ENCODE measurements at regions not wholly inside any gene's neighbourhood (a gene's known extent, or its start where the extent isn't known, plus 50 kb on each side); places are given as distances from the start of the nearest gene placed in this dataset.

DNA sequence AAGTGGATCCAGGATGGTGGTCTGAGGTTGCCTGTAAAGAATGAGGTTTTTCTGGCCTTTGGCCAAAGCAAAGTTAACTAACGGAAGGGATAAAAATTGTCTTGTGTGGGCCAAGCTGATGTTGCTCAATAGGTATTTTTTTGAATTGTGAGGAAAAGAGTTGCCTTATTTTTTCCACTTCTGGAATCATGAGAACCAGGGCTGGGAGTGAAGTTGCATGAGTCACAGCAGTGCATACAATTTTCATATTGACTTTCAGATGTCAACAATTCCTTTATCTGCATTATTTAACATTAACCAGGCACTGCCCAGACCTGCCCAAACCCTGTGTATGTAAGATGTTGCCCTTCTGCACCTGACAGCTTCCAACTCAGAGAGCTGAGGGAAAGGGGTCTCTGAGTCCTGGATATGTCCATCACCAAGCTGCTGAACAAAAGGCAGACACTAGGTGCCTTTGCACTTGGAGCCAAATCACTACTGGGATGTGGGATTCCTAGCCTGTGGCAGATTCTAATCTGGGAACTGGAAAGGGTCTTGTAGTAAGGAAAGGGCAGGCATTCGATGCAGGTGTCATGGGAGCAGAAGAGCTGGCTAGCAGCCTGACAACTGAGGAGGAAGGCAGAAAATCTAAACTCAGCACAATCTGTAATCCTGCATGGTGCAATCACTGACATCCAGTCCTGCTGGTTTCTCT lies 52.3 kb upstream of the SLC35B4 start:
- no peak for TF ChIP-seq CTCF (IDR thresholded peaks at IDR 0.05; ENCODE audit: borderline replicate concordance, extremely low read depth, insufficient read depth)
- Histone ChIP-seq H3K27me3 (ENCODE audit: control insufficient read depth, insufficient read depth, low read length) (no peaks in the 10 kb centered on the region), H3K4me1 (ENCODE audit: control insufficient read depth in 2 of 3, insufficient read depth in 2 of 3, low read depth in 1 of 3, low read length in 3 of 3) (peaks cover 0 to 6% (median 4%) of the 10 kb centered on the region in 3 donors), H3K9me3 (ENCODE audit: control insufficient read depth in 2 of 3, insufficient read depth in 1 of 3, low read length in 3 of 3) (no peaks in the 10 kb centered on the region), H3K9ac (ENCODE audit: low read length in 3 of 3) (no peak overlapping the region), H3K4me3 (ENCODE audit: low read length in 3 of 3) (no peak overlapping the region), H3K27ac (ENCODE audit: low read depth in 2 of 2, low read length in 2 of 2) (no peak overlapping the region), H3K36me3 (ENCODE audit: control insufficient read depth in 2 of 3, insufficient read depth in 3 of 3, low read length in 3 of 3) (no peaks in the 10 kb centered on the region)
- intact Hi-C loops (cut with DNase I) = no loop called here
- DNase-seq (peak in 1 of 5 donors; percentile 24), FAIRE-seq (no peak)

DNA sequence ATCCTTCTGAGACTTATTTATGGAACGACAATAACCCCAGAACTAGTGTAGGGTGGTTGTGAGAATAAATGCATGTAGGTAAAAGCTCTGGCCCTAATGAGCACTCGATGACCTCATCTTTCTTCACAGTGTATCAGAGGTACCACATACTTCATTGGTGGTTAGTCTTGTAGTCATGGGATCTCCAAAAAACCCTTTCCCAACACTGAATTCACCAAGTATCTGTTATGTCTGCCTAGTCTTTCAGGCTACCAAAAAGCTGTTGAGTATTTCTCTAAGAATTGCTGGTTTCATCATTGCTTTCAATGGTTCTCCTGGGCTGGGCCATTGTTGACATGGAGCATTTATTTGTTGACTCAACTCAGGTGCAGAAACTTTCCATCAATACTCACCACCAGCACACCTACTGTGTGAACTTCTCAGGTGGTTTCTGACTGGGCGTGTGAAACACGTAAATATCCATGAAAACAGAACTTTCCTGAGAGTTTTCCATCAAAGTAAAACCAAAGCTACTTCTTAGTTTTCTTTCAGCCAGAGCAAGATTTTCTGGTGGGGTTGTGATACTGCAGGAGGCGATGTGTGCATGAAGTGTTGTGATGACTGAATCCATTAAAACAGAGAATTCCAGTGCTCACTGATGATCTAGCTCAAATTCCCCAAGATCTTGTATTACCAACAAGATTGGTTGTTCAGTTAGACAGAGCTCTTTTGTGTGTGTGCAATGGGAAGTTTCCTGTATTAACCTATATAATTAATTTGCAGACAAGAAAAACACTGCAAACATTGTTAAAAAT lies 51.4 kb upstream of the SLC35B4 start:
- DNase-seq = no peak
- H3K36me3 ChIP-seq (ENCODE audit: control insufficient read depth in 2 of 3, insufficient read depth in 3 of 3, low read length in 3 of 3) = no peaks in the 10 kb centered on the region
- H3K4me1 ChIP-seq (ENCODE audit: control insufficient read depth in 2 of 3, insufficient read depth in 2 of 3, low read depth in 1 of 3, low read length in 3 of 3) = peaks cover 0 to 4% (median 0%) of the 10 kb centered on the region in 3 donors
- no peak overlapping the region for H3K9ac ChIP-seq (ENCODE audit: low read length in 3 of 3)
- no peaks in the 10 kb centered on the region for H3K27me3 ChIP-seq (ENCODE audit: control insufficient read depth, insufficient read depth, low read length)
- no peak for FAIRE-seq
- H3K9me3 ChIP-seq (ENCODE audit: control insufficient read depth in 2 of 3, insufficient read depth in 1 of 3, low read length in 3 of 3) = no peaks in the 10 kb centered on the region
- intact Hi-C loops (cut with DNase I) = no loop called here
- no peak overlapping the region for H3K27ac ChIP-seq (ENCODE audit: low read depth in 2 of 2, low read length in 2 of 2)
- TF ChIP-seq CTCF (IDR thresholded peaks at IDR 0.05; ENCODE audit: borderline replicate concordance, extremely low read depth, insufficient read depth) = no peak
- H3K4me3 ChIP-seq (ENCODE audit: low read length in 3 of 3) = no peak overlapping the region
